ENCODE measurements at regions not wholly inside any gene's neighbourhood (a gene's known extent, or its start where the extent isn't known, plus 50 kb on each side); places are given as distances from the start of the nearest gene placed in this dataset.

DNA sequence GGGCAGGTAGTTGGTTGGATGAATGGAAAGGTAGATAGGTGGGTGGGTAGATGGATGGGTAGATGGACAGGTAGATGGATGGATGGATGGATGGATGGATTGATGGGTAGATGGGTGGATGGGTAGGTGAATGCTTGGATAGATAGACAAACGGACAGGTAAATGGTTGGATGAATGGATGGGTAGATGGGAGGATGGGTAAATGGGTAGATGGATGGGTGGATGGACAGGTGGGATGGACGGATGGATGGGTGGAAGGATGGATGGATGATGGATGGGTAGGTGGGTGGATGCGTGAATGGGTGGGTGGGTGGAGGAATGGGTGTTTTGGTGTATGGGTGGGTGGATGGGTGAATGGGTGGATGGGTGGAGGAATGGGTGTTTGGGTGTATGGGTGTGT is 50.1 kb upstream of the ASAP2 start:
- H3K9me3 ChIP-seq (ENCODE audit: control insufficient read depth, insufficient read depth, low read depth, low read length) = no peaks in the 10 kb centered on the region
- H3K27me3 ChIP-seq (ENCODE audit: control insufficient read depth, insufficient read depth, low read length) = no peaks in the 10 kb centered on the region
- BruUV-seq (replicated peaks) = no TSS peak
- no peaks in the 10 kb centered on the region for H3K36me3 ChIP-seq (ENCODE audit: control insufficient read depth, insufficient read depth, low read length)
- in situ Hi-C loops (cut with HindIII; ENCODE audit: low pct_unique_long_range_greater_than_20kb, low sequenced_read_pairs) (no loop called here), intact Hi-C loops (cut with micrococcal nuclease; ENCODE audit: unreplicated experiment) (no loop called here)
- no peak overlapping the region for H3K4me3 ChIP-seq (ENCODE audit: low read depth in 2 of 2, low read length in 2 of 2)
- H3K4me1 ChIP-seq (ENCODE audit: control insufficient read depth, insufficient read depth, low read length) = no peaks in the 10 kb centered on the region
- POLR2A ChIA-PET = no interaction called here
- CTCF ChIA-PET = no interaction called here
- no peak for TF ChIP-seq POLR2AphosphoS5 (IDR thresholded peaks at IDR 0.05; ENCODE audit: low read depth, low read length)
- ATAC-seq = no peak
- DNase-seq (ENCODE audit: low read depth, low spot score) = no peak
- no peak overlapping the region for H3K27ac ChIP-seq (ENCODE audit: low read length)

DNA sequence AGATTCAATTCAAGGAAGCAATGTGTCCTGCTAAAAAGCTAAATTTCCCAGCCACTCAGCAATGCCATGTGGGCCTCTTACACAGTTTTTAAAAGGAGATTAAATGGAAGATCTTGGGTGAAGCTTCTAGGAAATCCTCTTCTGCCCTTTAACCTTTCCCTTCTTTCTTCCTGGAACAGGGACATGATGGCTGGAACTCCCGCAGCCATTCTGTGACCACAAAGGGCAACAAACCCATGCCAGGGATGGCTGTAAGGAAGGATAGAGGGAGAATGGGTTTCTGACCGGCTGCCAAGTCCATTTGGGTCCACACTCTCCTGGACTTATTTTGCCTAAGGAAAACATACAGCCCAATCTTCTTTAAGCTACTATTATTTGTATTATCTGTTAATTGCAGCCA is 52.6 kb upstream of the ASAP2 start:
- Histone ChIP-seq H3K27me3 (ENCODE audit: control insufficient read depth, insufficient read depth, low read length) (no peaks in the 10 kb centered on the region), H3K4me1 (ENCODE audit: control insufficient read depth, insufficient read depth, low read length) (peaks cover under 1% of the 10 kb centered on the region; the same call in 1 of the 2 replicates), H3K36me3 (ENCODE audit: control insufficient read depth, insufficient read depth, low read length) (no peaks in the 10 kb centered on the region), H3K4me3 (ENCODE audit: low read depth in 2 of 2, low read length in 2 of 2) (no peak overlapping the region), H3K9me3 (ENCODE audit: control insufficient read depth, insufficient read depth, low read depth, low read length) (no peaks in the 10 kb centered on the region), H3K27ac (ENCODE audit: low read length) (no peak overlapping the region)
- no TSS peak for BruUV-seq (replicated peaks)
- ATAC-seq = no peak
- intact Hi-C loops (cut with micrococcal nuclease; ENCODE audit: unreplicated experiment) (no loop called here), in situ Hi-C loops (cut with HindIII; ENCODE audit: low pct_unique_long_range_greater_than_20kb, low sequenced_read_pairs) (no loop called here)
- ChIA-PET CTCF (interaction anchor here (0.6 kb wide), 1 partner anchor 253 kb away, joined by 3 read pairs; no protein-coding TSS in a partner anchor), POLR2A (no interaction called here)
- TF ChIP-seq SIN3A (IDR thresholded peaks at IDR 0.05; ENCODE audit: borderline replicate concordance, insufficient read depth, low read depth, low read length) (no peak), POLR2AphosphoS5 (IDR thresholded peaks at IDR 0.05; ENCODE audit: low read depth, low read length) (no peak), TCF7L2 (IDR thresholded peaks at IDR 0.05; ENCODE audit: low read depth, low read length) (no peak)
- TF ChIP-seq, protein P1, sequence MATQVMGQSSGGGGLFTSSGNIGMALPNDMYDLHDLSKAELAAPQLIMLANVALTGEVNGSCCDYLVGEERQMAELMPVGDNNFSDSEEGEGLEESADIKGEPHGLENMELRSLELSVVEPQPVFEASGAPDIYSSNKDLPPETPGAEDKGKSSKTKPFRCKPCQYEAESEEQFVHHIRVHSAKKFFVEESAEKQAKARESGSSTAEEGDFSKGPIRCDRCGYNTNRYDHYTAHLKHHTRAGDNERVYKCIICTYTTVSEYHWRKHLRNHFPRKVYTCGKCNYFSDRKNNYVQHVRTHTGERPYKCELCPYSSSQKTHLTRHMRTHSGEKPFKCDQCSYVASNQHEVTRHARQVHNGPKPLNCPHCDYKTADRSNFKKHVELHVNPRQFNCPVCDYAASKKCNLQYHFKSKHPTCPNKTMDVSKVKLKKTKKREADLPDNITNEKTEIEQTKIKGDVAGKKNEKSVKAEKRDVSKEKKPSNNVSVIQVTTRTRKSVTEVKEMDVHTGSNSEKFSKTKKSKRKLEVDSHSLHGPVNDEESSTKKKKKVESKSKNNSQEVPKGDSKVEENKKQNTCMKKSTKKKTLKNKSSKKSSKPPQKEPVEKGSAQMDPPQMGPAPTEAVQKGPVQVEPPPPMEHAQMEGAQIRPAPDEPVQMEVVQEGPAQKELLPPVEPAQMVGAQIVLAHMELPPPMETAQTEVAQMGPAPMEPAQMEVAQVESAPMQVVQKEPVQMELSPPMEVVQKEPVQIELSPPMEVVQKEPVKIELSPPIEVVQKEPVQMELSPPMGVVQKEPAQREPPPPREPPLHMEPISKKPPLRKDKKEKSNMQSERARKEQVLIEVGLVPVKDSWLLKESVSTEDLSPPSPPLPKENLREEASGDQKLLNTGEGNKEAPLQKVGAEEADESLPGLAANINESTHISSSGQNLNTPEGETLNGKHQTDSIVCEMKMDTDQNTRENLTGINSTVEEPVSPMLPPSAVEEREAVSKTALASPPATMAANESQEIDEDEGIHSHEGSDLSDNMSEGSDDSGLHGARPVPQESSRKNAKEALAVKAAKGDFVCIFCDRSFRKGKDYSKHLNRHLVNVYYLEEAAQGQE (IDR thresholded peaks at IDR 0.05; ENCODE audit: insufficient read depth in 1 of 2, low read depth in 2 of 2, low read length in 1 of 2) = no peak
- TF ChIP-seq, protein P2, sequence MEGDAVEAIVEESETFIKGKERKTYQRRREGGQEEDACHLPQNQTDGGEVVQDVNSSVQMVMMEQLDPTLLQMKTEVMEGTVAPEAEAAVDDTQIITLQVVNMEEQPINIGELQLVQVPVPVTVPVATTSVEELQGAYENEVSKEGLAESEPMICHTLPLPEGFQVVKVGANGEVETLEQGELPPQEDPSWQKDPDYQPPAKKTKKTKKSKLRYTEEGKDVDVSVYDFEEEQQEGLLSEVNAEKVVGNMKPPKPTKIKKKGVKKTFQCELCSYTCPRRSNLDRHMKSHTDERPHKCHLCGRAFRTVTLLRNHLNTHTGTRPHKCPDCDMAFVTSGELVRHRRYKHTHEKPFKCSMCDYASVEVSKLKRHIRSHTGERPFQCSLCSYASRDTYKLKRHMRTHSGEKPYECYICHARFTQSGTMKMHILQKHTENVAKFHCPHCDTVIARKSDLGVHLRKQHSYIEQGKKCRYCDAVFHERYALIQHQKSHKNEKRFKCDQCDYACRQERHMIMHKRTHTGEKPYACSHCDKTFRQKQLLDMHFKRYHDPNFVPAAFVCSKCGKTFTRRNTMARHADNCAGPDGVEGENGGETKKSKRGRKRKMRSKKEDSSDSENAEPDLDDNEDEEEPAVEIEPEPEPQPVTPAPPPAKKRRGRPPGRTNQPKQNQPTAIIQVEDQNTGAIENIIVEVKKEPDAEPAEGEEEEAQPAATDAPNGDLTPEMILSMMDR (IDR thresholded peaks at IDR 0.05) = no peak
- DNase-seq (ENCODE audit: low read depth, low spot score) = no peak

DNA sequence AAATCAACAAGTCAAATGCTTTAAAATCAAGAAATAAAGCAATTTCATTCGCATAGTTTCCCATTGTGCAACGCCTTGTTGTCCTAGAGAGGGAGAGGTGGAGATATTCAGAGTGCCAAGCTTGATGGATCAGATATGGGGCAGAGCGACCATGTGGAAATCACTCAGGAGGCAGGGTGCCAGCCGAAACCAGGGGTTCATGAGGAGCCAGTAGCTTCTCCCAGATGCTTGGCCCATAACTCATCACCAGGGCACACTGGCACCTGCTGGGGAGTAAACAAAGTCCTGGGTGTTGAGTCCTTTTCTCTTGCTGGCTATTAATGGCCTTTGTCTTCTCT is 53.0 kb upstream of the ASAP2 start:
- ATAC-seq (no peak), DNase-seq (ENCODE audit: low read depth, low spot score) (no peak)
- H3K4me3 ChIP-seq (ENCODE audit: low read depth in 2 of 2, low read length in 2 of 2) = no peak overlapping the region
- peaks cover 5% of the 10 kb centered on the region; the same call in 1 of the 2 replicates for H3K4me1 ChIP-seq (ENCODE audit: control insufficient read depth, insufficient read depth, low read length)
- no peaks in the 10 kb centered on the region for H3K9me3 ChIP-seq (ENCODE audit: control insufficient read depth, insufficient read depth, low read depth, low read length)
- no peak overlapping the region for H3K27ac ChIP-seq (ENCODE audit: low read length)
- ChIA-PET POLR2A (no interaction called here), CTCF (interaction anchor here (0.6 kb wide), 1 partner anchor 253 kb away, joined by 3 read pairs; no protein-coding TSS in a partner anchor)
- BruUV-seq (replicated peaks) = no TSS peak
- no peak for TF ChIP-seq POLR2AphosphoS5 (IDR thresholded peaks at IDR 0.05; ENCODE audit: low read depth, low read length)
- no peak for TF ChIP-seq SIN3A (IDR thresholded peaks at IDR 0.05; ENCODE audit: borderline replicate concordance, insufficient read depth, low read depth, low read length)
- TF ChIP-seq, protein P2 (IDR thresholded peaks at IDR 0.05) = no peak
- no peak for TF ChIP-seq TCF7L2 (IDR thresholded peaks at IDR 0.05; ENCODE audit: low read depth, low read length)
- TF ChIP-seq, protein P1 (IDR thresholded peaks at IDR 0.05; ENCODE audit: insufficient read depth in 1 of 2, low read depth in 2 of 2, low read length in 1 of 2) = no peak
- H3K36me3 ChIP-seq (ENCODE audit: control insufficient read depth, insufficient read depth, low read length) = no peaks in the 10 kb centered on the region
- in situ Hi-C loops (cut with HindIII; ENCODE audit: low pct_unique_long_range_greater_than_20kb, low sequenced_read_pairs) = no loop called here
- intact Hi-C loops (cut with micrococcal nuclease; ENCODE audit: unreplicated experiment) = no loop called here
- H3K27me3 ChIP-seq (ENCODE audit: control insufficient read depth, insufficient read depth, low read length) = no peaks in the 10 kb centered on the region
